SK-N-MC (cell line): ENCODE measurements at regions not wholly inside any gene's neighbourhood (a gene's known extent, or its start where the extent isn't known, plus 50 kb on each side); places are given as distances from the start of the nearest gene placed in this dataset.

ENCODE experiments used
- EZH2 ChIP-seq: fragments of 200-600 bp; sonication (generic); IDR thresholded peaks from one replicate; pipeline ENCODE4 v1.6.1; 2017; ENCODE audit warnings: antibody characterized with exemption
- POLR2AphosphoS5 ChIP-seq: IDR thresholded peaks from 2 replicates; pipeline ENCODE4 v1.6.1; 2012; ENCODE audit warnings: mild to moderate bottlenecking, low read depth, low read length, borderline replicate concordance

DNA sequence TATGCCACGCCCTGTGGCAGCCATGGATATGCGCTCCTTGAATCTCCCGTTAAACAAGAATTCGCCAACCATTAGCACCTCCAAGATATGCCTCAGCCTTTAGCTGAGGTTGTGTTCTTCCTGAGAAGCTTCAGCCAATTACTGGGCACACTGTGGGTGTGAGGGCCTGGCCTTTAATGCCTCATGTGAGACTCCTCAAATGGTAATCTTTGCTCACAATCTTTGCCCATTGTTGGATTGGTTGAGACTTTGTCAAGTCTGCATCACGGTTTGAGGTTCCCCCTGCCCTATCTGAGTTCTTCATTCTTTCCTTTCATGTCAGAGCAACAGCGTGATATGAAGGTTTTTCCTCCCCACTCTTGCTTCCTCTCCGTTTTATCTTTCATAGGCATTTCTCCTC is 108.1 kb upstream of the CCDC54 start:
- TF ChIP-seq POLR2AphosphoS5 = no peak
- no peak for TF ChIP-seq EZH2
